Nephron (organoid): ENCODE measurements at regions not wholly inside any gene's neighbourhood (a gene's known extent, or its start where the extent isn't known, plus 50 kb on each side); places are given as distances from the start of the nearest gene placed in this dataset.

Source experiments
- H3K27ac Mint-ChIP-seq, 3 experiments: 2 replicates each; pipeline ENCODE4 v1.8.0; 2020; ENCODE audit warnings: mixed read lengths in 3 of 3, mild to moderate bottlenecking in 2 of 3, moderate library complexity in 1 of 3
- H3K27me3 Mint-ChIP-seq: 2 replicates; pipeline ENCODE4 v1.8.0; 2021; ENCODE audit warnings: low read depth, mild to moderate bottlenecking, moderate library complexity, mixed read lengths
- H3K36me3 Mint-ChIP-seq: 2 replicates; pipeline ENCODE4 v1.8.0; 2020; ENCODE audit warnings: low read depth, mixed read lengths
- H3K4me1 Mint-ChIP-seq: 2 replicates; pipeline ENCODE4 v1.8.0; 2020; ENCODE audit warnings: mixed read lengths
- H3K4me3 Mint-ChIP-seq, 3 experiments: 2 replicates each; pipeline ENCODE4 v1.8.0; 2020; ENCODE audit warnings: mild to moderate bottlenecking in 3 of 3, mixed read lengths in 3 of 3, moderate library complexity in 2 of 3
- H3K9me3 Mint-ChIP-seq: 2 replicates; pipeline ENCODE4 v1.8.0; 2020; ENCODE audit warnings: mixed read lengths
- CTCF ChIP-seq, 3 experiments: fragments of 200-600 bp; sonication (generic); IDR thresholded peaks; one replicate each; pipeline ENCODE4 v1.5.0; 2021; ENCODE audit warnings: antibody characterized with exemption in 3 of 3; ENCODE audit not compliant: unreplicated experiment in 3 of 3

GRCh38 chr19:31810536-31811109 is 461.4 kb upstream of the TSHZ3 start:
- H3K4me3 Mint-ChIP-seq: no peak overlapping the region

GRCh38 chr19:31817971-31818797 is 468.9 kb upstream of the TSHZ3 start:
- no peak for TF ChIP-seq CTCF (IDR thresholded peaks at IDR 0.05; ENCODE audit: unreplicated experiment in 3 of 3)
- Mint-ChIP-seq H3K27me3 (peaks cover 4% of the 10 kb centered on the region), H3K36me3 (no peaks in the 10 kb centered on the region), H3K27ac (peak overlapping the region in 2 of 3 experiments; percentile 9 to 40), H3K9me3 (peaks cover 3% of the 10 kb centered on the region), H3K4me1 (peaks cover 6% of the 10 kb centered on the region), H3K4me3 (no peak overlapping the region)

More at GRCh38 chr19:31810536-31811109, 461.4 kb upstream of the TSHZ3 start:
- Mint-ChIP-seq H3K4me1 (no peaks in the 10 kb centered on the region), H3K36me3 (no peaks in the 10 kb centered on the region), H3K9me3 (no peaks in the 10 kb centered on the region), H3K27ac (no peak overlapping the region), H3K27me3 (no peaks in the 10 kb centered on the region)
- no peak for TF ChIP-seq CTCF (IDR thresholded peaks at IDR 0.05; ENCODE audit: unreplicated experiment in 3 of 3)

DNA sequence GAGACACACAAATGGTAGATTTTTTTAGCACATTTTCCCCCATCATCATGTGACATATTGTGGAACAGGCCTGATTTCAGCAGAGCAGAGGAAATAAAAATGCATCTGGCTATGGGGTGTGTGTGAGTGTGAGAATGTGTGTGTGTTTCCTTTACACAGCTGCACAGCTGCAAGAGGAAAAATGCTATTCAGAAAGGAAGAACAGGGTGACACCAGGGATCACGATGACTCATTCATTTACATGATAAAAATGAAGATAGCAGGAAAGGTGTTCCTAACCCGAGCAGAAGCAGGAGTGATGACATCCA is 469.5 kb upstream of the TSHZ3 start:
- Mint-ChIP-seq H3K27me3 (peaks cover 4% of the 10 kb centered on the region), H3K9me3 (peaks cover 3% of the 10 kb centered on the region), H3K4me1 (peaks cover 6% of the 10 kb centered on the region), H3K27ac (peak overlapping the region in 2 of 3 experiments; percentile 9 to 40), H3K36me3 (no peaks in the 10 kb centered on the region), H3K4me3 (no peak overlapping the region)
- TF ChIP-seq CTCF (IDR thresholded peaks at IDR 0.05; ENCODE audit: unreplicated experiment in 3 of 3): no peak

GRCh38 chr19:31819837-31820236 is 470.6 kb upstream of the TSHZ3 start:
- peaks cover 4% of the 10 kb centered on the region for H3K27me3 Mint-ChIP-seq
- no peaks in the 10 kb centered on the region for H3K36me3 Mint-ChIP-seq
- H3K27ac Mint-ChIP-seq: peak overlapping the region in 1 of 3 experiments; percentile 12
- no peak overlapping the region for H3K4me3 Mint-ChIP-seq
- peaks cover 3% of the 10 kb centered on the region for H3K9me3 Mint-ChIP-seq
- TF ChIP-seq CTCF (IDR thresholded peaks at IDR 0.05; ENCODE audit: unreplicated experiment in 3 of 3): no peak
- H3K4me1 Mint-ChIP-seq: peaks cover 6% of the 10 kb centered on the region

DNA sequence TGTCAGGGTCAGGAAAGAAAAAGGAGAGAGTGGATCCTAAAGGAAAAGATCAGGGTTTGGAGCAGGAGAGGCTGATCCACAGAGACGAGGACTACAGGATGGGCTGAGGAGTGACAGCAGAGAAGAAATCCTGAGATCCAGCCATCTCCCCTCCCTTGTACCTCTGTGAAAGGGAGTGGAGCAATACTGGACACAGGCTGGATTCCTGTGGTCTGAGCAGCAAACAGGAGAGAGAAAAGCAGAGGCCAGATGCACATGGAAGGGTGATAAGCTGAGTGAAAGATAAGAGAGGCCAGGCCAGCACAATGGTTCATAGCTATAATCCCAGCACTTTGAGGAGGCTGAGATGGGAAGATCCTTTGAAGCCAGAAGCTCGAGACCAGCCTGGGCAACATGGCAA is 472.1 kb upstream of the TSHZ3 start:
- no peak for TF ChIP-seq CTCF (IDR thresholded peaks at IDR 0.05; ENCODE audit: unreplicated experiment in 3 of 3)
- peaks cover 3% of the 10 kb centered on the region for H3K9me3 Mint-ChIP-seq
- H3K4me3 Mint-ChIP-seq: no peak overlapping the region
- peaks cover 4% of the 10 kb centered on the region for H3K27me3 Mint-ChIP-seq
- H3K36me3 Mint-ChIP-seq: no peaks in the 10 kb centered on the region
- peaks cover 6% of the 10 kb centered on the region for H3K4me1 Mint-ChIP-seq
- H3K27ac Mint-ChIP-seq: no peak overlapping the region
